Astrocyte (in vitro differentiated cells and primary cell): ENCODE measurements at regions not wholly inside any gene's neighbourhood (a gene's known extent, or its start where the extent isn't known, plus 50 kb on each side); places are given as distances from the start of the nearest gene placed in this dataset.

Source experiments
- CTCF ChIP-seq: IDR thresholded peaks from 2 replicates; pipeline ENCODE4 v1.5.1; 2011; ENCODE audit warnings: low read depth, mild to moderate bottlenecking, inconsistent platforms, low read length, moderate library complexity; ENCODE audit not compliant: insufficient read depth
- EZH2 ChIP-seq: IDR thresholded peaks from 2 replicates; pipeline ENCODE4 v1.6.1; 2012; ENCODE audit warnings: mild to moderate bottlenecking, low read length, inconsistent platforms; ENCODE audit not compliant: insufficient read depth

- TF ChIP-seq CTCF (no peak), EZH2 (no peak)
These were observed 656.5 kb upstream of the GRAMD2B start for GRCh38 chr5:125766706-125767105.
